Uterus (tissue), 2 donors: ENCODE measurements at regions not wholly inside any gene's neighbourhood (a gene's known extent, or its start where the extent isn't known, plus 50 kb on each side); places are given as distances from the start of the nearest gene placed in this dataset.

Source experiments
- POLR2A ChIP-seq, 2 donors: fragments of 450-650 bp; IDR thresholded peaks; one replicate each; pipeline ENCODE4 v1.6.1; 2016; ENCODE audit warnings: antibody characterized with exemption in 2 of 2, mild to moderate bottlenecking in 1 of 2, moderate library complexity in 1 of 2
- TF ChIP-seq, protein P1 (sequence below), 4 experiments: fragments of 200-600 bp in 2 of 4; fragments of 450-650 bp in 2 of 4; sonication (generic) in 2 of 4; IDR thresholded peaks; one replicate each; pipeline ENCODE4 v1.5.1; 2016 to 2019; ENCODE audit warnings: antibody characterized with exemption in 4 of 4, mild to moderate bottlenecking in 2 of 4, moderate library complexity in 1 of 4

DNA sequence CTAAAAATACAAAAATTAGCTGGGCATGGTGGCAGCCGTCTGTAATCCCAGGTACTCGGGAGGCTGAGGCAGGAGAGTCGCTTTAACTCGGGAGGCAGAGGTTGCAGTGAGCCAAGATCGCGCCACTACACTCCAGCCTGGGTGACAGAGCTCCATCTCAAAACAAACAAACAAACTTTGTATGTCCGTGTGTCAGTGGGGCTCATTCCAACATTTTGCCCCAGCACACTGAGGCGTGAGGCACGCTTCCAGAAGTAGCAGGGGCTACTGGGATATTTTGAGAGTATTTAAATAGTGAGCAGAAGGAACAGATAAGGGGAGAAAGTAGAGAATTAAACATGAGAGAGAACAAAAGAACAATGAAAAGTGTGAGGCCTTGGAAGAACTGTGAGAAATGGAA is 83.3 kb upstream of the TANK start:
- no peak for TF ChIP-seq POLR2A (IDR thresholded peaks at IDR 0.05)
- TF ChIP-seq, protein P1, sequence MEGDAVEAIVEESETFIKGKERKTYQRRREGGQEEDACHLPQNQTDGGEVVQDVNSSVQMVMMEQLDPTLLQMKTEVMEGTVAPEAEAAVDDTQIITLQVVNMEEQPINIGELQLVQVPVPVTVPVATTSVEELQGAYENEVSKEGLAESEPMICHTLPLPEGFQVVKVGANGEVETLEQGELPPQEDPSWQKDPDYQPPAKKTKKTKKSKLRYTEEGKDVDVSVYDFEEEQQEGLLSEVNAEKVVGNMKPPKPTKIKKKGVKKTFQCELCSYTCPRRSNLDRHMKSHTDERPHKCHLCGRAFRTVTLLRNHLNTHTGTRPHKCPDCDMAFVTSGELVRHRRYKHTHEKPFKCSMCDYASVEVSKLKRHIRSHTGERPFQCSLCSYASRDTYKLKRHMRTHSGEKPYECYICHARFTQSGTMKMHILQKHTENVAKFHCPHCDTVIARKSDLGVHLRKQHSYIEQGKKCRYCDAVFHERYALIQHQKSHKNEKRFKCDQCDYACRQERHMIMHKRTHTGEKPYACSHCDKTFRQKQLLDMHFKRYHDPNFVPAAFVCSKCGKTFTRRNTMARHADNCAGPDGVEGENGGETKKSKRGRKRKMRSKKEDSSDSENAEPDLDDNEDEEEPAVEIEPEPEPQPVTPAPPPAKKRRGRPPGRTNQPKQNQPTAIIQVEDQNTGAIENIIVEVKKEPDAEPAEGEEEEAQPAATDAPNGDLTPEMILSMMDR (IDR thresholded peaks at IDR 0.05): no peak
